ENCODE measurements at regions not wholly inside any gene's neighbourhood (a gene's known extent, or its start where the extent isn't known, plus 50 kb on each side); places are given as distances from the start of the nearest gene placed in this dataset.

- Histone ChIP-seq H3K36me3 (no peaks in the 10 kb centered on the region), H3K4me1 (no peaks in the 10 kb centered on the region), H3K27ac (no peak overlapping the region), H3K9me3 (no peaks in the 10 kb centered on the region), H3K27me3 (no peaks in the 10 kb centered on the region), H3K4me3 (no peak overlapping the region)
- DNase-seq (ENCODE audit: low spot score in 2 of 2) = no peak
- WGBS, 2 donors = 43 to 68% methylated on average over 2 of the region's 2 CpGs
- TF ChIP-seq EP300 (IDR thresholded peaks at IDR 0.05) = no peak
- TF ChIP-seq CTCF (IDR thresholded peaks at IDR 0.05) = no peak
- TF ChIP-seq POLR2A (IDR thresholded peaks at IDR 0.05) = no peak
These were observed 213.5 kb downstream of the PIK3C3 start for GRCh38 chr18:42168487-42168886.

GRCh38 chr18:42168907-42169306 lies 213.9 kb downstream of the PIK3C3 start:
- H3K4me3 ChIP-seq = no peak overlapping the region
- no peak overlapping the region for H3K27ac ChIP-seq
- H3K9me3 ChIP-seq = no peaks in the 10 kb centered on the region
- no peaks in the 10 kb centered on the region for H3K36me3 ChIP-seq
- WGBS, 2 donors = 52 to 69% methylated on average over 3 of the region's 3 CpGs
- DNase-seq (ENCODE audit: low spot score in 2 of 2) = no peak
- H3K27me3 ChIP-seq = no peaks in the 10 kb centered on the region
- H3K4me1 ChIP-seq = no peaks in the 10 kb centered on the region
- TF ChIP-seq CTCF (IDR thresholded peaks at IDR 0.05) (no peak), EP300 (IDR thresholded peaks at IDR 0.05) (no peak), POLR2A (IDR thresholded peaks at IDR 0.05) (no peak)

GRCh38 chr18:42174909-42175308 lies 219.9 kb downstream of the PIK3C3 start:
- Histone ChIP-seq H3K36me3 (no peaks in the 10 kb centered on the region), H3K27me3 (no peaks in the 10 kb centered on the region), H3K27ac (no peak overlapping the region), H3K9me3 (no peaks in the 10 kb centered on the region), H3K4me3 (no peak overlapping the region), H3K4me1 (no peaks in the 10 kb centered on the region)
- TF ChIP-seq POLR2A (IDR thresholded peaks at IDR 0.05) (no peak), CTCF (IDR thresholded peaks at IDR 0.05) (no peak), EP300 (IDR thresholded peaks at IDR 0.05) (no peak)
- 95 to 97% methylated on average over 1 of the region's 1 CpG for WGBS, 2 donors
- DNase-seq (ENCODE audit: low spot score in 2 of 2) = no peak

GRCh38 chr18:42176599-42176998 lies 221.6 kb downstream of the PIK3C3 start:
- Histone ChIP-seq H3K4me3 (no peak overlapping the region), H3K27ac (no peak overlapping the region), H3K36me3 (no peaks in the 10 kb centered on the region), H3K9me3 (no peaks in the 10 kb centered on the region), H3K4me1 (no peaks in the 10 kb centered on the region), H3K27me3 (no peaks in the 10 kb centered on the region)
- no peak for DNase-seq (ENCODE audit: low spot score in 2 of 2)
- WGBS, 2 donors = 82 to 89% methylated on average over 3 of the region's 3 CpGs
- TF ChIP-seq EP300 (IDR thresholded peaks at IDR 0.05) (no peak), POLR2A (IDR thresholded peaks at IDR 0.05) (no peak), CTCF (IDR thresholded peaks at IDR 0.05) (no peak)

GRCh38 chr18:42177390-42177789 lies 222.4 kb downstream of the PIK3C3 start:
- TF ChIP-seq CTCF (IDR thresholded peaks at IDR 0.05) = no peak
- TF ChIP-seq EP300 (IDR thresholded peaks at IDR 0.05) = no peak
- TF ChIP-seq POLR2A (IDR thresholded peaks at IDR 0.05) = no peak
- Histone ChIP-seq H3K27ac (no peak overlapping the region), H3K4me3 (no peak overlapping the region), H3K4me1 (no peaks in the 10 kb centered on the region), H3K9me3 (no peaks in the 10 kb centered on the region), H3K36me3 (no peaks in the 10 kb centered on the region), H3K27me3 (no peaks in the 10 kb centered on the region)
- 71 to 77% methylated on average over 1 of the region's 1 CpG for WGBS, 2 donors
- no peak for DNase-seq (ENCODE audit: low spot score in 2 of 2)

Data from tibial nerve (tissue), 4 donors.